ENCODE measurements at regions not wholly inside any gene's neighbourhood (a gene's known extent, or its start where the extent isn't known, plus 50 kb on each side); places are given as distances from the start of the nearest gene placed in this dataset.

DNA sequence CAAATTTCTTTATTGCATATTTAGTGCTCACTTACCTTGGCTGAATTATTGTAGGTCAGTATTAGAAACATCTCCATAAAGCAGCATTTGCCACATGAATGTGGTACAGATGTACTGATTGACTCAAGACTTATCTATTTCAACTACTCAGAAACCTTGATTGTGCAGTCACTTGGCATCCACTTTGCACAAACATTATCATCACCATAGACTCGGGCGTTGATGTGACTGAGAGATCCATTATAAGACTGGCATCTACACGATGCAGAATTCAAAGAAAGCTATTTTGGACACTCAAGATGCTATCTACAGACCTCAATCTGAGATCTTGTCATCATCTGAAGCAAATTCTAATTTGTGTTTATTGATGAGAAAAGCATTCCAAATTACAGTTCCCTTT lies 102.8 kb upstream of the USP25 start:
- intact Hi-C loops (cut with micrococcal nuclease; ENCODE audit: unreplicated experiment) = loop anchor here (10.0 kb wide), 1 partner anchor 528 kb away; no protein-coding TSS in a partner anchor
- POLR2A ChIA-PET = no interaction called here
- no TSS peak for BruUV-seq (replicated peaks)
- TF ChIP-seq KLF6 (CRISPR knock-in tag; IDR thresholded peaks at IDR 0.05) (no peak), ZNF234 (CRISPR knock-in tag; conservative IDR thresholded peaks at IDR 0.05) (no peak), MBNL3 (CRISPR knock-in tag; conservative IDR thresholded peaks at IDR 0.05) (no peak), GABPA (IDR thresholded peaks at IDR 0.05; ENCODE audit: low read depth, low read length) (no peak), GABPA (CRISPR knock-in tag; IDR thresholded peaks at IDR 0.05; ENCODE audit: low read depth) (no peak), ZMYM4 (CRISPR knock-in tag; IDR thresholded peaks at IDR 0.05) (no peak), HNRNPLL (IDR thresholded peaks at IDR 0.05; ENCODE audit: low read depth, low read length, poor library complexity, severe bottlenecking) (no peak), GPN1 (CRISPR knock-in tag; IDR thresholded peaks at IDR 0.05; ENCODE audit: borderline replicate concordance) (no peak)
- TF ChIP-seq, protein P1, sequence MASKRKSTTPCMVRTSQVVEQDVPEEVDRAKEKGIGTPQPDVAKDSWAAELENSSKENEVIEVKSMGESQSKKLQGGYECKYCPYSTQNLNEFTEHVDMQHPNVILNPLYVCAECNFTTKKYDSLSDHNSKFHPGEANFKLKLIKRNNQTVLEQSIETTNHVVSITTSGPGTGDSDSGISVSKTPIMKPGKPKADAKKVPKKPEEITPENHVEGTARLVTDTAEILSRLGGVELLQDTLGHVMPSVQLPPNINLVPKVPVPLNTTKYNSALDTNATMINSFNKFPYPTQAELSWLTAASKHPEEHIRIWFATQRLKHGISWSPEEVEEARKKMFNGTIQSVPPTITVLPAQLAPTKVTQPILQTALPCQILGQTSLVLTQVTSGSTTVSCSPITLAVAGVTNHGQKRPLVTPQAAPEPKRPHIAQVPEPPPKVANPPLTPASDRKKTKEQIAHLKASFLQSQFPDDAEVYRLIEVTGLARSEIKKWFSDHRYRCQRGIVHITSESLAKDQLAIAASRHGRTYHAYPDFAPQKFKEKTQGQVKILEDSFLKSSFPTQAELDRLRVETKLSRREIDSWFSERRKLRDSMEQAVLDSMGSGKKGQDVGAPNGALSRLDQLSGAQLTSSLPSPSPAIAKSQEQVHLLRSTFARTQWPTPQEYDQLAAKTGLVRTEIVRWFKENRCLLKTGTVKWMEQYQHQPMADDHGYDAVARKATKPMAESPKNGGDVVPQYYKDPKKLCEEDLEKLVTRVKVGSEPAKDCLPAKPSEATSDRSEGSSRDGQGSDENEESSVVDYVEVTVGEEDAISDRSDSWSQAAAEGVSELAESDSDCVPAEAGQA (IDR thresholded peaks at IDR 0.05; ENCODE audit: low read depth) = no peak
- TF ChIP-seq, protein P1 (CRISPR knock-in tag; IDR thresholded peaks at IDR 0.05; ENCODE audit: borderline replicate concordance) = no peak
- TF ChIP-seq, protein P2, sequence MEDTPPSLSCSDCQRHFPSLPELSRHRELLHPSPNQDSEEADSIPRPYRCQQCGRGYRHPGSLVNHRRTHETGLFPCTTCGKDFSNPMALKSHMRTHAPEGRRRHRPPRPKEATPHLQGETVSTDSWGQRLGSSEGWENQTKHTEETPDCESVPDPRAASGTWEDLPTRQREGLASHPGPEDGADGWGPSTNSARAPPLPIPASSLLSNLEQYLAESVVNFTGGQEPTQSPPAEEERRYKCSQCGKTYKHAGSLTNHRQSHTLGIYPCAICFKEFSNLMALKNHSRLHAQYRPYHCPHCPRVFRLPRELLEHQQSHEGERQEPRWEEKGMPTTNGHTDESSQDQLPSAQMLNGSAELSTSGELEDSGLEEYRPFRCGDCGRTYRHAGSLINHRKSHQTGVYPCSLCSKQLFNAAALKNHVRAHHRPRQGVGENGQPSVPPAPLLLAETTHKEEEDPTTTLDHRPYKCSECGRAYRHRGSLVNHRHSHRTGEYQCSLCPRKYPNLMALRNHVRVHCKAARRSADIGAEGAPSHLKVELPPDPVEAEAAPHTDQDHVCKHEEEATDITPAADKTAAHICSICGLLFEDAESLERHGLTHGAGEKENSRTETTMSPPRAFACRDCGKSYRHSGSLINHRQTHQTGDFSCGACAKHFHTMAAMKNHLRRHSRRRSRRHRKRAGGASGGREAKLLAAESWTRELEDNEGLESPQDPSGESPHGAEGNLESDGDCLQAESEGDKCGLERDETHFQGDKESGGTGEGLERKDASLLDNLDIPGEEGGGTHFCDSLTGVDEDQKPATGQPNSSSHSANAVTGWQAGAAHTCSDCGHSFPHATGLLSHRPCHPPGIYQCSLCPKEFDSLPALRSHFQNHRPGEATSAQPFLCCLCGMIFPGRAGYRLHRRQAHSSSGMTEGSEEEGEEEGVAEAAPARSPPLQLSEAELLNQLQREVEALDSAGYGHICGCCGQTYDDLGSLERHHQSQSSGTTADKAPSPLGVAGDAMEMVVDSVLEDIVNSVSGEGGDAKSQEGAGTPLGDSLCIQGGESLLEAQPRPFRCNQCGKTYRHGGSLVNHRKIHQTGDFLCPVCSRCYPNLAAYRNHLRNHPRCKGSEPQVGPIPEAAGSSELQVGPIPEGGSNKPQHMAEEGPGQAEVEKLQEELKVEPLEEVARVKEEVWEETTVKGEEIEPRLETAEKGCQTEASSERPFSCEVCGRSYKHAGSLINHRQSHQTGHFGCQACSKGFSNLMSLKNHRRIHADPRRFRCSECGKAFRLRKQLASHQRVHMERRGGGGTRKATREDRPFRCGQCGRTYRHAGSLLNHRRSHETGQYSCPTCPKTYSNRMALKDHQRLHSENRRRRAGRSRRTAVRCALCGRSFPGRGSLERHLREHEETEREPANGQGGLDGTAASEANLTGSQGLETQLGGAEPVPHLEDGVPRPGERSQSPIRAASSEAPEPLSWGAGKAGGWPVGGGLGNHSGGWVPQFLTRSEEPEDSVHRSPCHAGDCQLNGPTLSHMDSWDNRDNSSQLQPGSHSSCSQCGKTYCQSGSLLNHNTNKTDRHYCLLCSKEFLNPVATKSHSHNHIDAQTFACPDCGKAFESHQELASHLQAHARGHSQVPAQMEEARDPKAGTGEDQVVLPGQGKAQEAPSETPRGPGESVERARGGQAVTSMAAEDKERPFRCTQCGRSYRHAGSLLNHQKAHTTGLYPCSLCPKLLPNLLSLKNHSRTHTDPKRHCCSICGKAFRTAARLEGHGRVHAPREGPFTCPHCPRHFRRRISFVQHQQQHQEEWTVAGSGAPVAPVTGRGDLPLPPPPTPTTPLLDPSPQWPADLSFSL (CRISPR knock-in tag; IDR thresholded peaks at IDR 0.05) = no peak
- TF ChIP-seq, protein P3, sequence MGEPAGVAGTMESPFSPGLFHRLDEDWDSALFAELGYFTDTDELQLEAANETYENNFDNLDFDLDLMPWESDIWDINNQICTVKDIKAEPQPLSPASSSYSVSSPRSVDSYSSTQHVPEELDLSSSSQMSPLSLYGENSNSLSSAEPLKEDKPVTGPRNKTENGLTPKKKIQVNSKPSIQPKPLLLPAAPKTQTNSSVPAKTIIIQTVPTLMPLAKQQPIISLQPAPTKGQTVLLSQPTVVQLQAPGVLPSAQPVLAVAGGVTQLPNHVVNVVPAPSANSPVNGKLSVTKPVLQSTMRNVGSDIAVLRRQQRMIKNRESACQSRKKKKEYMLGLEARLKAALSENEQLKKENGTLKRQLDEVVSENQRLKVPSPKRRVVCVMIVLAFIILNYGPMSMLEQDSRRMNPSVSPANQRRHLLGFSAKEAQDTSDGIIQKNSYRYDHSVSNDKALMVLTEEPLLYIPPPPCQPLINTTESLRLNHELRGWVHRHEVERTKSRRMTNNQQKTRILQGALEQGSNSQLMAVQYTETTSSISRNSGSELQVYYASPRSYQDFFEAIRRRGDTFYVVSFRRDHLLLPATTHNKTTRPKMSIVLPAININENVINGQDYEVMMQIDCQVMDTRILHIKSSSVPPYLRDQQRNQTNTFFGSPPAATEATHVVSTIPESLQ (CRISPR knock-in tag; conservative IDR thresholded peaks at IDR 0.05) = no peak

More for the DNA sequence above, 102.8 kb upstream of the USP25 start:
- no peak overlapping the region for H3K4me3 ChIP-seq (replicated peaks in 1 of 3; ENCODE audit: insufficient read depth in 1 of 3, low read depth in 2 of 3, low read length in 3 of 3)
- FAIRE-seq (no peak), ATAC-seq (no peak), DNase-seq (ENCODE audit: low spot score) (no peak)
- no peak overlapping the region for H3K4me2 ChIP-seq (ENCODE audit: low read depth, low read length)
- no peaks in the 10 kb centered on the region for H3K9me3 ChIP-seq (ENCODE audit: low read length)
- H3K27ac ChIP-seq (ENCODE audit: extremely low read length, insufficient read depth, low read length) = no peak overlapping the region
- CTCF ChIA-PET (ENCODE audit: low intra/inter-chr PET ratio, low total read pairs) = no interaction called here
- in situ Hi-C loops (cut with HindIII; ENCODE audit: extremely low pct_ligation_motif_present, low pct_unique_long_range_greater_than_20kb) = no loop called here
- H3K4me1 ChIP-seq (ENCODE audit: insufficient read depth, low read length) = no peaks in the 10 kb centered on the region
- H3K36me3 ChIP-seq (replicated peaks in 1 of 2; ENCODE audit: control insufficient read depth in 1 of 2, insufficient read depth in 2 of 2, low read length in 2 of 2) = no peaks in the 10 kb centered on the region
- no peak overlapping the region for H3K9ac ChIP-seq (ENCODE audit: insufficient read depth, low read depth, low read length)
- WGBS (ENCODE audit: low lambda C conversion rate) = 22% methylated on average over 3 of the region's 3 CpGs
- no peaks in the 10 kb centered on the region for H4K20me1 ChIP-seq (ENCODE audit: insufficient read depth, low read length)
- no peaks in the 10 kb centered on the region for H3K79me2 ChIP-seq (ENCODE audit: insufficient read depth, low read length)
- H3K27me3 ChIP-seq (ENCODE audit: control insufficient read depth in 1 of 2, insufficient read depth in 2 of 2, low read length in 2 of 2) = no peaks in the 10 kb centered on the region
- H2AFZ ChIP-seq (ENCODE audit: low read length) = no peak overlapping the region
